ENCODE measurements at regions not wholly inside any gene's neighbourhood (a gene's known extent, or its start where the extent isn't known, plus 50 kb on each side); places are given as distances from the start of the nearest gene placed in this dataset.

- no peaks in the 10 kb centered on the region for H3K36me3 ChIP-seq
- H3K27ac ChIP-seq (replicated peaks in 1 of 4): no peak overlapping the region
- H3K4me1 ChIP-seq: no peaks in the 10 kb centered on the region
- DNase-seq (ENCODE audit: extremely low spot score): no peak
- H3K9me3 ChIP-seq: no peaks in the 10 kb centered on the region
- no peak overlapping the region for H3K4me3 ChIP-seq
- intact Hi-C loops (cut with DNase I): no loop called here
- 58% methylated on average over 2 of the region's 3 CpGs for WGBS
- TF ChIP-seq EP300 (IDR thresholded peaks at IDR 0.05) (no peak), POLR2A (IDR thresholded peaks at IDR 0.05; ENCODE audit: low read depth) (no peak), POLR2AphosphoS5 (IDR thresholded peaks at IDR 0.05) (no peak)
- TF ChIP-seq, protein P1, sequence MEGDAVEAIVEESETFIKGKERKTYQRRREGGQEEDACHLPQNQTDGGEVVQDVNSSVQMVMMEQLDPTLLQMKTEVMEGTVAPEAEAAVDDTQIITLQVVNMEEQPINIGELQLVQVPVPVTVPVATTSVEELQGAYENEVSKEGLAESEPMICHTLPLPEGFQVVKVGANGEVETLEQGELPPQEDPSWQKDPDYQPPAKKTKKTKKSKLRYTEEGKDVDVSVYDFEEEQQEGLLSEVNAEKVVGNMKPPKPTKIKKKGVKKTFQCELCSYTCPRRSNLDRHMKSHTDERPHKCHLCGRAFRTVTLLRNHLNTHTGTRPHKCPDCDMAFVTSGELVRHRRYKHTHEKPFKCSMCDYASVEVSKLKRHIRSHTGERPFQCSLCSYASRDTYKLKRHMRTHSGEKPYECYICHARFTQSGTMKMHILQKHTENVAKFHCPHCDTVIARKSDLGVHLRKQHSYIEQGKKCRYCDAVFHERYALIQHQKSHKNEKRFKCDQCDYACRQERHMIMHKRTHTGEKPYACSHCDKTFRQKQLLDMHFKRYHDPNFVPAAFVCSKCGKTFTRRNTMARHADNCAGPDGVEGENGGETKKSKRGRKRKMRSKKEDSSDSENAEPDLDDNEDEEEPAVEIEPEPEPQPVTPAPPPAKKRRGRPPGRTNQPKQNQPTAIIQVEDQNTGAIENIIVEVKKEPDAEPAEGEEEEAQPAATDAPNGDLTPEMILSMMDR (IDR thresholded peaks at IDR 0.05): no peak
- H3K27me3 ChIP-seq: no peaks in the 10 kb centered on the region
Measured at GRCh38 chr14:86221000-86221399, 691.1 kb downstream of the FLRT2 start.

- no peak for TF ChIP-seq POLR2AphosphoS5 (IDR thresholded peaks at IDR 0.05)
- TF ChIP-seq, protein P1 (IDR thresholded peaks at IDR 0.05): no peak
- TF ChIP-seq POLR2A (IDR thresholded peaks at IDR 0.05; ENCODE audit: low read depth): no peak
- TF ChIP-seq EP300 (IDR thresholded peaks at IDR 0.05): no peak
- Histone ChIP-seq H3K4me3 (no peak overlapping the region), H3K27ac (replicated peaks in 1 of 4) (no peak overlapping the region), H3K27me3 (no peaks in the 10 kb centered on the region), H3K4me1 (no peaks in the 10 kb centered on the region), H3K9me3 (no peaks in the 10 kb centered on the region), H3K36me3 (no peaks in the 10 kb centered on the region)
- DNase-seq (ENCODE audit: extremely low spot score): no peak
- WGBS: 69% methylated on average over 14 of the region's 14 CpGs
- intact Hi-C loops (cut with DNase I): no loop called here
Measured at GRCh38 chr14:86217523-86217922, 687.6 kb downstream of the FLRT2 start.

- TF ChIP-seq POLR2A (IDR thresholded peaks at IDR 0.05; ENCODE audit: low read depth): no peak
- TF ChIP-seq, protein P1 (IDR thresholded peaks at IDR 0.05): no peak
- no peak for TF ChIP-seq POLR2AphosphoS5 (IDR thresholded peaks at IDR 0.05)
- no peak for TF ChIP-seq EP300 (IDR thresholded peaks at IDR 0.05)
- H3K27me3 ChIP-seq: no peaks in the 10 kb centered on the region
- intact Hi-C loops (cut with DNase I): no loop called here
- DNase-seq (ENCODE audit: extremely low spot score): no peak
- no peaks in the 10 kb centered on the region for H3K36me3 ChIP-seq
- H3K4me3 ChIP-seq: no peak overlapping the region
- H3K9me3 ChIP-seq: no peaks in the 10 kb centered on the region
- no peaks in the 10 kb centered on the region for H3K4me1 ChIP-seq
- 69% methylated on average over 1 of the region's 1 CpG for WGBS
- no peak overlapping the region for H3K27ac ChIP-seq (replicated peaks in 1 of 4)
Measured at GRCh38 chr14:86203843-86204242, 673.9 kb downstream of the FLRT2 start.

DNA sequence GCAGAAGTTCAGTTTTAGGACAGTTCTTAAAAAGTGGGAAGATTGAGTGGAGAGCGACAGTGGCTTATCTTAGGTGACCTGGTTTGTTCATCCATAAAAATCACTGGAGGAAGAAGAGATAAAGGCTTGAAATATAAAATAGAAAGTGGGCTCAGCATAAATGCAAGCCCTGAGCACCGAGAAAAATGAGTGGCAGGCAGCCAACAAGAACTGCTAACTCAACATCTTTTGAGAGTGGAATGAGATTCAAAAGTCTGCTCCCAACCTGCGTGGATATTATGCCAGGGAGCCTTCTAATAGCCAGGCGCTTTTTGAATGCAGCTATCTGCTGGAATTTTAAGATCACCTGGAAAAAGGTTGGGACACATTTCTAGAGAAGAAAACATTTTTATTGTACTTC is 666.5 kb downstream of the FLRT2 start:
- WGBS: 32% methylated on average over 4 of the region's 4 CpGs
- Histone ChIP-seq H3K4me3 (no peak overlapping the region), H3K27me3 (no peaks in the 10 kb centered on the region), H3K27ac (replicated peaks in 1 of 4) (no peak overlapping the region), H3K4me1 (no peaks in the 10 kb centered on the region), H3K9me3 (no peaks in the 10 kb centered on the region), H3K36me3 (no peaks in the 10 kb centered on the region)
- intact Hi-C loops (cut with DNase I): no loop called here
- TF ChIP-seq POLR2A (IDR thresholded peaks at IDR 0.05; ENCODE audit: low read depth) (no peak), EP300 (IDR thresholded peaks at IDR 0.05) (no peak), POLR2AphosphoS5 (IDR thresholded peaks at IDR 0.05) (no peak)
- TF ChIP-seq, protein P1 (IDR thresholded peaks at IDR 0.05): no peak
- no peak for DNase-seq (ENCODE audit: extremely low spot score)

- 81% methylated on average over 3 of the region's 3 CpGs for WGBS
- intact Hi-C loops (cut with DNase I): no loop called here
- peaks cover 0 to 3% (median 0%) of the 10 kb centered on the region in 4 donors for H3K9me3 ChIP-seq
- H3K27ac ChIP-seq (replicated peaks in 1 of 4): no peak overlapping the region
- TF ChIP-seq EP300 (IDR thresholded peaks at IDR 0.05): no peak
- DNase-seq (ENCODE audit: extremely low spot score): no peak
- H3K27me3 ChIP-seq: no peaks in the 10 kb centered on the region
- no peaks in the 10 kb centered on the region for H3K36me3 ChIP-seq
- H3K4me3 ChIP-seq: no peak overlapping the region
- no peaks in the 10 kb centered on the region for H3K4me1 ChIP-seq
Measured at GRCh38 chr14:86193756-86194155, 663.8 kb downstream of the FLRT2 start.
